SK-N-MC (cell line): ENCODE measurements at regions not wholly inside any gene's neighbourhood (a gene's known extent, or its start where the extent isn't known, plus 50 kb on each side); places are given as distances from the start of the nearest gene placed in this dataset.

Experiments
- EZH2 ChIP-seq: fragments of 200-600 bp; sonication (generic); IDR thresholded peaks from one replicate; pipeline ENCODE4 v1.6.1; 2017; ENCODE audit warnings: antibody characterized with exemption
- POLR2AphosphoS5 ChIP-seq: IDR thresholded peaks from 2 replicates; pipeline ENCODE4 v1.6.1; 2012; ENCODE audit warnings: mild to moderate bottlenecking, low read depth, low read length, borderline replicate concordance

DNA sequence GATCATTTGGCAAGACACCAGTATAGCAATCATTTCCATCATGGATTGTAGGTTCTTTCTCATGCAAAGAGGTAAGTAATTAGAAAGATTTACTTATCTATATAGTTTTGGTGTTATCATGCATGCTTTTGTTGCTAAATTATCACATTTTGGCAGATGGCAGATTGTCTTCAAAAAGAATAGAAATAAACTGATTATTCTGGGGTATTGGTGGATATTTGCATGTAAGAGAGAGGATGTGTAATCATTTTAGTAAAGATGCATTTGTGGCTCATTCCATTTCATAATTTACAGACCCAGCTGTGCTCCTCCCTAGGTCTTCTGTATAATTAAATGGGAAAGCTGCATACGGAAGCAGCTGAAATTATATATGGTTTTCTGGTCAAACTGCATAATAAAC, 875.7 kb upstream of the ANO3 start:
- no peak for TF ChIP-seq EZH2
- TF ChIP-seq POLR2AphosphoS5, result no peak
